GM12878 (cell line): ENCODE measurements at regions not wholly inside any gene's neighbourhood (a gene's known extent, or its start where the extent isn't known, plus 50 kb on each side); places are given as distances from the start of the nearest gene placed in this dataset.

Experiments
- EGR1 ChIP-seq, 2 experiments: IDR thresholded peaks; 1 replicate in 1 of 2; 2 replicates in 1 of 2; pipeline ENCODE4 v1.6.1; 2011 to 2012; ENCODE audit warnings: low read depth in 2 of 2, low read length in 2 of 2, borderline replicate concordance in 1 of 2, mild to moderate bottlenecking in 1 of 2, moderate library complexity in 1 of 2
- ESRRA ChIP-seq: IDR thresholded peaks from 2 replicates; pipeline ENCODE4 v1.6.1; 2012; ENCODE audit warnings: mild to moderate bottlenecking, low read length, improper control_type of control experiment
- PML ChIP-seq: IDR thresholded peaks from 2 replicates; pipeline ENCODE4 v1.6.1; 2012; ENCODE audit warnings: low read length, inconsistent platforms
- SMAD5 ChIP-seq: IDR thresholded peaks from 2 replicates; pipeline ENCODE4 v1.6.1; 2016; ENCODE audit warnings: antibody characterized with exemption, low read depth
- ZNF24 ChIP-seq: fragments of 450-650 bp; IDR thresholded peaks from 2 replicates; pipeline ENCODE4 v1.6.1; 2017; ENCODE audit warnings: antibody characterized with exemption, mild to moderate bottlenecking
- TF ChIP-seq, protein P1 (sequence below), 3 experiments: IDR thresholded peaks in 2 of 3; conservative IDR thresholded peaks in 1 of 3; 2 replicates each; pipeline ENCODE4 v1.5.1; 2011; ENCODE audit warnings: low read depth in 3 of 3, low read length in 3 of 3, mild to moderate bottlenecking in 3 of 3, control low read depth in 2 of 3, moderate library complexity in 2 of 3, inconsistent platforms in 1 of 3, mixed read lengths in 1 of 3; ENCODE audit not compliant: control insufficient read depth in 2 of 3, insufficient read depth in 1 of 3; ENCODE audit errors: extremely low read depth in 1 of 3

- no peak for TF ChIP-seq ZNF24
- no peak for TF ChIP-seq SMAD5
- TF ChIP-seq PML = no peak
- TF ChIP-seq, protein P1, sequence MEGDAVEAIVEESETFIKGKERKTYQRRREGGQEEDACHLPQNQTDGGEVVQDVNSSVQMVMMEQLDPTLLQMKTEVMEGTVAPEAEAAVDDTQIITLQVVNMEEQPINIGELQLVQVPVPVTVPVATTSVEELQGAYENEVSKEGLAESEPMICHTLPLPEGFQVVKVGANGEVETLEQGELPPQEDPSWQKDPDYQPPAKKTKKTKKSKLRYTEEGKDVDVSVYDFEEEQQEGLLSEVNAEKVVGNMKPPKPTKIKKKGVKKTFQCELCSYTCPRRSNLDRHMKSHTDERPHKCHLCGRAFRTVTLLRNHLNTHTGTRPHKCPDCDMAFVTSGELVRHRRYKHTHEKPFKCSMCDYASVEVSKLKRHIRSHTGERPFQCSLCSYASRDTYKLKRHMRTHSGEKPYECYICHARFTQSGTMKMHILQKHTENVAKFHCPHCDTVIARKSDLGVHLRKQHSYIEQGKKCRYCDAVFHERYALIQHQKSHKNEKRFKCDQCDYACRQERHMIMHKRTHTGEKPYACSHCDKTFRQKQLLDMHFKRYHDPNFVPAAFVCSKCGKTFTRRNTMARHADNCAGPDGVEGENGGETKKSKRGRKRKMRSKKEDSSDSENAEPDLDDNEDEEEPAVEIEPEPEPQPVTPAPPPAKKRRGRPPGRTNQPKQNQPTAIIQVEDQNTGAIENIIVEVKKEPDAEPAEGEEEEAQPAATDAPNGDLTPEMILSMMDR (IDR thresholded peaks at IDR 0.05 in 2 of 3, conservative IDR thresholded peaks at IDR 0.05 in 1 of 3; ENCODE audit: control insufficient read depth in 2 of 3, extremely low read depth in 1 of 3, insufficient read depth in 1 of 3, low read depth in 3 of 3, low read length in 3 of 3) = no peak
- no peak for TF ChIP-seq EGR1 (IDR thresholded peaks at IDR 0.05; ENCODE audit: borderline replicate concordance in 1 of 2, low read depth in 2 of 2, low read length in 2 of 2)
- TF ChIP-seq ESRRA = no peak
Observed at GRCh38 chr6:105567140-105567539, 164.3 kb upstream of the PREP start.
